H9 (cell line): ENCODE measurements at regions not wholly inside any gene's neighbourhood (a gene's known extent, or its start where the extent isn't known, plus 50 kb on each side); places are given as distances from the start of the nearest gene placed in this dataset.

Experiments used
- DNase-seq: peaks from one replicate; pipeline ENCODE4 v3.0.0-alpha.2; 2017
- H2AFZ ChIP-seq: one replicate; pipeline ENCODE4 v1.6.1; 2013; ENCODE audit warnings: mild to moderate bottlenecking, low read length, control low read depth, moderate library complexity
- H2AK5ac ChIP-seq: 2 replicates; pipeline ENCODE4 v1.6.1; 2013; ENCODE audit warnings: low read length, control low read depth, mixed read lengths; ENCODE audit not compliant: insufficient read length
- H2BK120ac ChIP-seq: one replicate; pipeline ENCODE4 v1.6.1; 2013; ENCODE audit warnings: low read depth, mild to moderate bottlenecking, low read length, control low read depth, inconsistent platforms; ENCODE audit not compliant: poor library complexity, severe bottlenecking
- H2BK12ac ChIP-seq: 2 replicates; pipeline ENCODE4 v1.6.1; 2013; ENCODE audit warnings: low read length, control low read depth, mixed read lengths, low read depth; ENCODE audit not compliant: insufficient read length
- H2BK15ac ChIP-seq: 2 replicates; pipeline ENCODE4 v1.6.1; 2013; ENCODE audit warnings: low read depth, low read length, control low read depth
- H2BK20ac ChIP-seq: one replicate; pipeline ENCODE4 v1.6.1; 2013; ENCODE audit warnings: low read depth, mild to moderate bottlenecking, low read length, control low read depth, inconsistent platforms; ENCODE audit not compliant: poor library complexity, severe bottlenecking
- H2BK5ac ChIP-seq: 2 replicates; pipeline ENCODE4 v1.6.1; 2013; ENCODE audit warnings: low read length, control low read depth, mixed read lengths; ENCODE audit not compliant: insufficient read length
- H3K14ac ChIP-seq: 2 replicates; pipeline ENCODE4 v1.6.1; 2013; ENCODE audit warnings: low read length, control low read depth; ENCODE audit not compliant: insufficient read depth
- H3K18ac ChIP-seq: 2 replicates; pipeline ENCODE4 v1.6.1; 2013; ENCODE audit warnings: low read depth, mild to moderate bottlenecking, mixed read lengths, low read length, control low read depth; ENCODE audit not compliant: insufficient read length
- H3K23ac ChIP-seq: 2 replicates; pipeline ENCODE4 v1.6.1; 2013; ENCODE audit warnings: low read length, control low read depth, mixed read lengths, low read depth; ENCODE audit not compliant: insufficient read length
- H3K23me2 ChIP-seq: 2 replicates; pipeline ENCODE4 v1.6.1; 2013; ENCODE audit warnings: low read depth, mild to moderate bottlenecking, mixed read lengths, low read length, control low read depth; ENCODE audit not compliant: insufficient read length, poor library complexity, severe bottlenecking
- H3K27ac ChIP-seq: 2 replicates; pipeline ENCODE4 v1.5.1; 2013; ENCODE audit warnings: low read length, control low read depth, mixed read lengths, low read depth; ENCODE audit not compliant: insufficient read length
- H3K27me3 ChIP-seq: 2 replicates; pipeline ENCODE4 v1.6.1; 2013; ENCODE audit warnings: low read length, control low read depth, inconsistent platforms; ENCODE audit not compliant: insufficient read depth
- H3K4ac ChIP-seq: 2 replicates; pipeline ENCODE4 v1.6.1; 2013; ENCODE audit warnings: low read depth, mild to moderate bottlenecking, control low read depth, inconsistent platforms, low read length, moderate library complexity
- H3K4me1 ChIP-seq: 2 replicates; pipeline ENCODE4 v1.6.1; 2013; ENCODE audit warnings: low read length, control low read depth, inconsistent platforms; ENCODE audit not compliant: insufficient read depth
- H3K4me2 ChIP-seq: 2 replicates; pipeline ENCODE4 v1.6.1; 2013; ENCODE audit warnings: low read length, control low read depth, mixed read lengths; ENCODE audit not compliant: insufficient read length, insufficient read depth
- H3K56ac ChIP-seq: 2 replicates; pipeline ENCODE4 v1.6.1; 2013; ENCODE audit warnings: low read depth, mild to moderate bottlenecking, mixed read lengths, low read length, control low read depth; ENCODE audit not compliant: insufficient read length
- H3K79me1 ChIP-seq: 2 replicates; pipeline ENCODE4 v1.6.1; 2013; ENCODE audit warnings: low read depth, mild to moderate bottlenecking, moderate library complexity, low read length, control low read depth, inconsistent platforms; ENCODE audit not compliant: insufficient read depth, poor library complexity, severe bottlenecking
- H3K79me2 ChIP-seq: 2 replicates; pipeline ENCODE4 v1.6.1; 2013; ENCODE audit warnings: low read length, control low read depth, inconsistent platforms; ENCODE audit not compliant: insufficient read depth
- H3K9ac ChIP-seq: 2 replicates; pipeline ENCODE4 v1.6.1; 2013; ENCODE audit warnings: low read length, control low read depth, mixed read lengths; ENCODE audit not compliant: insufficient read length; ENCODE audit errors: extremely low read depth
- H3K9me3 ChIP-seq: one replicate; pipeline ENCODE4 v1.6.1; 2013; ENCODE audit warnings: low read depth, low read length, inconsistent platforms; ENCODE audit not compliant: control insufficient read depth
- H3T11ph ChIP-seq: one replicate; pipeline ENCODE4 v1.6.1; 2013; ENCODE audit warnings: mild to moderate bottlenecking, low read length, control low read depth, inconsistent platforms
- H4K20me1 ChIP-seq: one replicate; pipeline ENCODE4 v1.6.1; 2013; ENCODE audit not compliant: control insufficient read depth, insufficient read length, insufficient read depth
- H4K5ac ChIP-seq: 2 replicates; pipeline ENCODE4 v1.6.1; 2013; ENCODE audit warnings: low read depth, mild to moderate bottlenecking, mixed read lengths, low read length, control low read depth; ENCODE audit not compliant: insufficient read length
- H4K8ac ChIP-seq: replicated peaks from 2 replicates; pipeline ENCODE4 v1.6.1; 2013; ENCODE audit warnings: low read length, control low read depth, mixed read lengths, low read depth; ENCODE audit not compliant: insufficient read length
- H4K91ac ChIP-seq: 2 replicates; pipeline ENCODE4 v1.6.1; 2013; ENCODE audit warnings: low read depth, mild to moderate bottlenecking, moderate library complexity, mixed read lengths, low read length, control low read depth; ENCODE audit not compliant: insufficient read length
- H3K27ac Mint-ChIP-seq, 3 experiments: 2 replicates in 2 of 3; 3 replicates in 1 of 3; pipeline ENCODE4 v1.8.0; 2020 to 2021; ENCODE audit warnings: mixed read lengths in 3 of 3, mild to moderate bottlenecking in 1 of 3, moderate library complexity in 1 of 3
- H3K27me3 Mint-ChIP-seq: 2 replicates; pipeline ENCODE4 v1.8.0; 2021; ENCODE audit warnings: low read depth, mild to moderate bottlenecking, moderate library complexity, mixed read lengths
- H3K36me3 Mint-ChIP-seq, 3 experiments: 2 replicates in 2 of 3; 3 replicates in 1 of 3; pipeline ENCODE4 v1.8.0; 2020 to 2021; ENCODE audit warnings: low read depth in 3 of 3, mixed read lengths in 3 of 3; ENCODE audit not compliant: insufficient read depth in 1 of 3
- H3K4me1 Mint-ChIP-seq, 2 experiments: 2 replicates each; pipeline ENCODE4 v1.8.0; 2020; ENCODE audit warnings: mixed read lengths in 2 of 2
- H3K4me3 Mint-ChIP-seq, 2 experiments: 2 replicates in 1 of 2; 3 replicates in 1 of 2; pipeline ENCODE4 v1.8.0; 2020 to 2021; ENCODE audit warnings: mild to moderate bottlenecking in 2 of 2, mixed read lengths in 2 of 2, moderate library complexity in 1 of 2
- H3K9me3 Mint-ChIP-seq, 2 experiments: 2 replicates in 1 of 2; 3 replicates in 1 of 2; pipeline ENCODE4 v1.8.0; 2020; ENCODE audit warnings: mild to moderate bottlenecking in 2 of 2, mixed read lengths in 2 of 2, moderate library complexity in 1 of 2
- WGBS: extraction: QIAGEN DNeasy Blood & Tissue Kit; methylation state at CpG from one replicate; pipeline ENCODE4 v1.1.7; 2013; ENCODE audit warnings: missing lambda C conversion rate, low lambda C conversion rate, mixed read lengths; ENCODE audit not compliant: insufficient read length; ENCODE audit errors: extremely low coverage; 5-methylcytosine and 5-hydroxymethylcytosine counted together
- TF ChIP-seq, protein P1 (sequence below): fragments of 200-600 bp; sonication (generic); conservative IDR thresholded peaks from 3 replicates; pipeline ENCODE4 v1.8.0; 2021; ENCODE audit warnings: antibody characterized with exemption, mild to moderate bottlenecking

DNA sequence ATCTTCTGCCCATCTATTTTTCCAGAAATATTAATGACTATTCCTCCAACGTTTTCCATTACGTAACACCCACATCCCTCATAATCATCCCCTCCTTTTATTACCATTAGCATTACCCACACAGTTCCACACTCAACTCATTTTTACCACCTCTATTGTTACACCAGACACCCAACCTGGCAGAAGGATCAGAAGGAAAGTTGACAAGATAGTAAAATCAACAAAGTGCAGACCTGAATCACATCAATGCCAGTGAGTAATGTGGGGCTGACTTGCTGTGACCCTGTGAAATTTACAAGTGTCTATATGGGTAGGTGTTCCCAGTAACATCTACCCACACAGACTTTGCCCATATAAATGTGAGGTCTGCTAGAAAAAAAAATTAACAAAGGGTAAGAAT lies 568.2 kb downstream of the MAFB start:
- H2BK12ac ChIP-seq: no peak overlapping the region
- H2BK5ac ChIP-seq: no peak overlapping the region
- no peaks in the 10 kb centered on the region for H3K27me3 ChIP-seq
- no peak overlapping the region for H3T11ph ChIP-seq
- no peak overlapping the region for H3K18ac ChIP-seq
- no peak overlapping the region for H3K56ac ChIP-seq
- WGBS: 100% methylated on average over 2 of the region's 2 CpGs
- no peak overlapping the region for H2BK20ac ChIP-seq
- H3K4ac ChIP-seq: no peak overlapping the region
- no peak overlapping the region for H3K9ac ChIP-seq
- DNase-seq: no peak
- no peaks in the 10 kb centered on the region for H3K79me2 ChIP-seq
- Mint-ChIP-seq H3K4me1 (no peaks in the 10 kb centered on the region), H3K36me3 (no peaks in the 10 kb centered on the region), H3K4me3 (no peak overlapping the region), H3K27me3 (no peaks in the 10 kb centered on the region), H3K9me3 (no peaks in the 10 kb centered on the region), H3K27ac (peak overlapping the region in 1 of 3 experiments; percentile 31; a peak in 1 of 7 replicates)
- no peak overlapping the region for H4K91ac ChIP-seq
- no peak overlapping the region for H2AK5ac ChIP-seq
- no peak overlapping the region for H3K14ac ChIP-seq
- no peak overlapping the region for H4K5ac ChIP-seq
- no peak overlapping the region for H2BK15ac ChIP-seq
- no peak overlapping the region for H4K8ac ChIP-seq
- no peaks in the 10 kb centered on the region for H4K20me1 ChIP-seq
- H2BK120ac ChIP-seq: no peak overlapping the region
- H3K27ac ChIP-seq: no peak overlapping the region
- no peaks in the 10 kb centered on the region for H3K23me2 ChIP-seq
- H3K4me1 ChIP-seq: no peaks in the 10 kb centered on the region
- no peaks in the 10 kb centered on the region for H3K9me3 ChIP-seq
- no peaks in the 10 kb centered on the region for H3K79me1 ChIP-seq
- no peak overlapping the region for H3K23ac ChIP-seq
- no peak overlapping the region for H3K4me2 ChIP-seq
- H2AFZ ChIP-seq: no peak overlapping the region
- TF ChIP-seq, protein P1, sequence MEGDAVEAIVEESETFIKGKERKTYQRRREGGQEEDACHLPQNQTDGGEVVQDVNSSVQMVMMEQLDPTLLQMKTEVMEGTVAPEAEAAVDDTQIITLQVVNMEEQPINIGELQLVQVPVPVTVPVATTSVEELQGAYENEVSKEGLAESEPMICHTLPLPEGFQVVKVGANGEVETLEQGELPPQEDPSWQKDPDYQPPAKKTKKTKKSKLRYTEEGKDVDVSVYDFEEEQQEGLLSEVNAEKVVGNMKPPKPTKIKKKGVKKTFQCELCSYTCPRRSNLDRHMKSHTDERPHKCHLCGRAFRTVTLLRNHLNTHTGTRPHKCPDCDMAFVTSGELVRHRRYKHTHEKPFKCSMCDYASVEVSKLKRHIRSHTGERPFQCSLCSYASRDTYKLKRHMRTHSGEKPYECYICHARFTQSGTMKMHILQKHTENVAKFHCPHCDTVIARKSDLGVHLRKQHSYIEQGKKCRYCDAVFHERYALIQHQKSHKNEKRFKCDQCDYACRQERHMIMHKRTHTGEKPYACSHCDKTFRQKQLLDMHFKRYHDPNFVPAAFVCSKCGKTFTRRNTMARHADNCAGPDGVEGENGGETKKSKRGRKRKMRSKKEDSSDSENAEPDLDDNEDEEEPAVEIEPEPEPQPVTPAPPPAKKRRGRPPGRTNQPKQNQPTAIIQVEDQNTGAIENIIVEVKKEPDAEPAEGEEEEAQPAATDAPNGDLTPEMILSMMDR: no peak
